Fibroblast of the conjunctiva (primary cell): ENCODE measurements at regions not wholly inside any gene's neighbourhood (a gene's known extent, or its start where the extent isn't known, plus 50 kb on each side); places are given as distances from the start of the nearest gene placed in this dataset.
"Not testable (repeated sequence)": the region's sequence is repeated elsewhere in the genome, so short reads cannot be mapped to it uniquely, and the experiment has no call there.

Experiments
- DNase-seq: peaks from one replicate; pipeline ENCODE4 v3.0.0-alpha.2; 2010; ENCODE audit warnings: low read depth

DNA sequence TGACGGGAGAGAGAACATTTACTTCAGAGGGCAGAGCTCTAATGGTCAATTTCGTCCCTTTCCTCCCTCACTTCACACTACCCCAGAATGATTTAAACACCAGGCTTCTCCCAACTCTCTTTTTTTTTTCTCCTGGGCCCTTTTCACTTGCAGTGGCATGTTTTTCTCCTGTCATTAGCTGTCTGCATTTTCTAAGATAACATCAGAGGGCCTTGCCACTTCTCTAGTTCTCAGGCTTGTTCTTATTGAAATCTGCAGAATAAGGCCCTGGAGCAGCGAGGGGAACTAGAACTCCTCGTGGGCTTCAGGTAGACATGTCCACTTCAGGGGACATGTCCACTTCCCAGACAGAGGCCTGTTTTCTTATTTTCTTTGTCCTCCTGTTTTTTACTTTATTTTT, 514.4 kb upstream of the TBL1XR1 start:
- DNase-seq, result no peak

DNA sequence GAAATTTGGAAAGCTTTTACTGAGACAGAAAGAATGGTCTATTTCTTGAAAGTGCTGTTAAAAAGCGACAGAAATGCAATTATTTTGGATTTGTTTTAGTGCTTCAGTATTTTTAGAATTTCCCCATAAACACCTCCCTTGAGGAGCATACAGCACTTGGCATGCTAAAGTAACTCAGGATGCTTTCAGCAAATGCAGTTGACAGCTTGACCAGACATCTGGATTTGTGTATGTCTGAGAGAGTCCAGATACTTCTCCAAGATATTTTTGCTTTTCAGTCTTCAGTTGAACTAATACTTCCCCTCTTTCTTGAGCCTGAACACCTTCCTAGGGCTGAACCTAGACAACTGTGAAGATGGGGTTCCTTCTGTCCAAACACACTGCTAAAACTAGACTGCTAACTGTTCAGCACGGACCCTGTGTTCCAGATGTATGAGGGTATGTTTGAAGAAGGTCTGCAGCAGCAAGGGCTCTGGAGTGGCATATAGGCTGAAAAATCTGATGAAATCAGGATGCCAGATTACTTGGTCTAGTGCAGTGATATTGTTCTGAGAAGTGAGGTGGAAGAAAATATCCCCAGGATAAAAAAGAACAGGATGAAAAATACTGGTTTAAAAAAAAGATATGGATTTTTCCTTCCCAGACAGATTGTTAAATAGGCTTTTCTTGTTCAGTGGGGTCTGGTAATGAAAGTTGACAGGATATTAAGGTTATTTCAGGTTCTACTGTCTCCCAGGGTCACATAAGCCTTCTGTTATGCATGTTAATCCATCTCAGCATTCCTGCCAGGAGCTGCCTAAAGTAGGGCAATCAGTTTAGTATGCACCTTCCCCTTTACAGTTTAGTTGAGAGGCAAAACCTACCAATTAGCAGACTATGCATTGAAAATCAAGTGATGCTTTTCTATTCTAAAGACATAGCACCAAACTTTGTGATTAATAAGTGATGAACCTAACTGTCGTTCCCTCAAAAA, 516.9 kb upstream of the TBL1XR1 start:
- DNase-seq, result no peak

DNA sequence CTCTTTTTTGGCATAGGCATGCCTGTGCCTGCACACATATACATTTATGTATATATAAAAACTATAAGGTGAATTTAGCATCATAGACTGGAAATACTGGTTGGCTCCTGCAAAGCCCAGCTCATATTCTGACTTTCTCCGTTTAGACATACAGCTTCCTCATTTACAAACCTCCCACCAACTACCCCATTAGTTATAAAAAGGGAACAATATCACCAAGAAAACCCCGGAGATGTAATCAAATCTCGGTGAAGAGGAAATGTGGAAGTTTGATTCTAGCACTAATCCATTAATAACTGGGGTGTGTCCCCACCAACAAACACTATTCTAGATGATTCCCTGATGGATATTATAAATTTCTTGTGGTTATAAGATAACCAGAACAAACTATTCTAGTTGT, 517.7 kb upstream of the TBL1XR1 start:
- no peak for DNase-seq

DNA sequence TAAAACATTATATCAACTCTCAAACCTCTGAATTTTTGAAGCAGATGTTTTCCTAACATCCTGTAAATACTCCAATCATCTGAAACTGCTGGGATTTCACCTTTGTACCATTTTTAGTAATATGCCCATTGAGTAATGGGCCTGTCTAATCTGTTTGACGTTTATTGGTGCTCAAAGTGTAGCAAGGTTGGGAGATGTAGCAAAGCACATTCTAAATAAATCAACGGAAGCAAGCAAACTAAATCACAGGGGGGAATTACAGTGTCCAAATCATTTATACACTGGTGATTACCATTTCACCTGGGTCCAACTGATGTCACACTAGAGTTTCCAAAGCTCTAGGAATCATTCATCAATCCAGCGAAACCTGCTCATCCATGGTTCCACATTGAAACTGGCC, 518.7 kb upstream of the TBL1XR1 start:
- DNase-seq, result no peak

- not testable (repeated sequence) for DNase-seq
These were observed 523.6 kb upstream of the TBL1XR1 start for GRCh38 chr3:177720927-177721326.

GRCh38 chr3:177721864-177722785, 524.8 kb upstream of the TBL1XR1 start:
- DNase-seq, result no peak

DNA sequence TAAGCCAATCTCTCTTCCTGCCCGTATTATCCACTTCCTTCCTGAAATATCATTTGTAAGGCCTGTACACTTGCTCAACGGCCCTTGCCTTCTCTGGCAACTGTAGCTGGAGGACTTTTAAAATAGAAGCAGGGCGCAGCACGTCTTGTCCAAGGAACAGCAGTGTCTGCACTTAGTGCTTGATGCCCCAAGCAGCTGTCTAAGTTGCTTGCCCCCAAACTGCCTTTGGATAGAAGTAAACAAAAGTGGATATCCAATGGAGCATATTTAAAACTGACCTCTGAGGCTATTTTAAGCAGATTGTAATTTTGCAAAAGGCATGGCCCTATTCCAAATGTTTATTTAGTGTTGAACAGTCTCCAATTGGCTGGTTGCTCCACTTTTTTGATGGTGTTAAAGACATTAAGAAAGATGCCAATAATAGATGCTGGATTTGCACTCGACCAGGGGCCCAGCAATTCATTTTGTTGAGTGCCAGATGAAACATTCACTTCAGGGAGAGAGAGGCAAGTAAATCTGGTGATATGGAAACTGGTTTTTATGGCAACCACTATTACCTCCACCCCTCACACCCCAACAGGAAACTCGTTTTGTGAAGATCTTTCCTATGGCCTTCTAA, 526.8 kb upstream of the TBL1XR1 start:
- no peak for DNase-seq

- no peak for DNase-seq
These were observed 527.9 kb upstream of the TBL1XR1 start for GRCh38 chr3:177725165-177725564.

DNA sequence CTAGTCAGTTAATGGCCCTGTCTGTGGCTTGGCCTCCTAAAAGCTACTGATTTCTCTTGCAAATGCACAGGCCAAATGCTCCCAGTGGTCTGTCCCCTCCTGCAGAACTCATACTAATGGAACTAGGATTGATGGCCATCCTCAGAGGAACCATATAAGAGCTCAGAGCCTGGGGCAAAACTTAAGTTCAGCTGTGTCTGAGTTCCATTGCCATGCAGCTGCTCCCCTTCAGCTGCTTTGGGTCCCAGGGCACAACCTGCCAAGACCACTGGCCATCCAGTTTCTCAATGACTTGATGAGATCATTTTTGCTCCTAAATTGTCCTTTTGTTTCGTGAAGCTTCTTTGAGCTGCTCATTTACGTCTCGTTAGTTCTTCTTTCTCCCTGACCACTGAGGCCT, 529.5 kb upstream of the TBL1XR1 start:
- no peak for DNase-seq

DNA sequence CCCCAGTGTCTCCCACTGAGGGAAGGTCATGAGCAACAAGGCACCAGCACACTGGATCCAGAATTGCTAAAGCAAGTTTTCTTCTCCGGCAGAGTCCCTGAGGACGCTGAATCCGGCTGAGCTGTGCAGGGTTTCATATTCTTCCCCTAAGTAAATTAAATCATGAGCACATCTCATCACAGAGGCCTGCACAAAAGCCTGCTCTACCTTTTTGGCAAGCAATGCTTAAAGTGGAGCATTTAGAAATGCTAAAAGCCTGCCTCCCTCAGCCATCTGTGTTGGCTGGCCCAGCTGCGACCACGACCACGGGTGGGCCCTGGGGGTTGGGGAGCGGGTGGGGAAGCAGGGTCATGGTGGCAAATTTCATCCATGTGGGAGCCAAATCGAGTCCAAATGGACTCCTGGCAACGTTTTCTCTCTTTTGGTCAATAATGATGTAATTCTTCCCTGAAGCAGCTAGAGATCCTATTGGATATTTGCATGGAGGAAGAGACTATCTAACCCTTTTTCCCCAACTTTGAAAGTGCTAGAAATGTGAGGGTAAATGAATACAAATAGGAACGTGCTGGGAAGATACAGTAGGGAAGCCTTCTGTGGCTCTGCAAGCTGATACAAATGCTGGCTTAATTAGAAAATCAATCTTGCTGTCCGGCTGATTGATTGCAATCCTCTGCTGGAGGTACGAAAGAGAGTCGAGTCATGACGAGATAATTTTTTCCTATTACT, 532.8 kb upstream of the TBL1XR1 start:
- DNase-seq, result peak; percentile 88

- no peak for DNase-seq
These were observed 533.5 kb upstream of the TBL1XR1 start for GRCh38 chr3:177730814-177731213.

GRCh38 chr3:177731644-177732268, 534.5 kb upstream of the TBL1XR1 start:
- peak; percentile 89 for DNase-seq

- DNase-seq, result no peak
These were observed 536.0 kb upstream of the TBL1XR1 start for GRCh38 chr3:177733233-177733632.

DNA sequence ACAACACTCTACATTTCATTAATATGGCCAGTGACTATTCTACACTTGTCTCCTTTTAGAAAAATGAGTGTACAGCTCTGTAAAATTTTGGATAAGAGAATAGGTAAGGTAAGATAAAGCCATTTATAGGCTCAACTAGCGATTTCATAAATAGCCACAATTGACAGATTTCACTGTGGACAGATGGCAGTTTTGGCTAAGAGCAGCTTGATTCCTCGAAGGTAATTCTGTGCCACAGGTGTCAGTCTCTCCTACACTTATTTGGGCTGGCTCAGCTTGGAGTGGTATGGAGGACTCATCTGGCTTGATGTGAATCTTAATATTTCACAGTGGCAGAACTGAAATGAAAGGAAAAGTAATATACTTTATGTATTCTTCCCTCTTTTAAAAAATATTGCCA, 536.7 kb upstream of the TBL1XR1 start:
- DNase-seq, result no peak

DNA sequence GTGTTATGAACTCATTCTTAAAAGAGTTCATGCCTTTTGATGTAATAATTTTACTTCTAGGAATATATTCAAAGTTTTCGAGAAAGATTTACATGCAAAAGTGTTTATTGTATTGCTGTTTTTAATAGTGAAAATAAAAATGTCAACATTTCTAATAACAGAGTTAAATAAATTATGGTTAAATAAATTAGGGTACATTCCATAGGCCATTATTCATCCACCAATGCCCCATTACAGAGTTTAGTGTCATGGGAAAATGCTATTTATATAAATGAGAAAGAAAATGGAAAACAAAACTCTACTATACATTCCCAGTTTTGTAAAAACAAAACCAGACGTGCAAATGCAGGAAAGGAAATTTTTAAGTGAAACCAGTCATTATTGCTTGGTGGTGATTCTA, 538.1 kb upstream of the TBL1XR1 start:
- no peak for DNase-seq

DNA sequence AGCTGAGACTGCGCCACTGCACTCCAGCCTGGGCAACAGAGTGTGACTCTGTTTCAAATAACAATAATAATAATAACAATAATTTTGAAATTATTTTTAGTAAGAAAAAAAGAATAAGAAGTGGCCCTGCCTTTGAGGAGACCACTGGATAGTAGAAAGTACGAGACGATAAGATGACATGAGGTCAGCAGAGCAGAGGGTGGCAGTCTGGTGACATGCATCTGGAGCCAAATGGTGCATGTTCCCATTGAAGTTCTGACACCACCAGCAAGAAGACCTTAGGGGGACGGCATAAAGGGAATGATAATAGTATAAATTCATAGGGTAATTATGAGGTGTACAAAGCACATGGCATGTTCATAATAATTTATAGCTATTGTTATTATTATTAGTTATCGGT, 542.2 kb upstream of the TBL1XR1 start:
- DNase-seq, result no peak

- DNase-seq, result no peak
These were observed 543.0 kb upstream of the TBL1XR1 start for GRCh38 chr3:177740254-177740653.

DNA sequence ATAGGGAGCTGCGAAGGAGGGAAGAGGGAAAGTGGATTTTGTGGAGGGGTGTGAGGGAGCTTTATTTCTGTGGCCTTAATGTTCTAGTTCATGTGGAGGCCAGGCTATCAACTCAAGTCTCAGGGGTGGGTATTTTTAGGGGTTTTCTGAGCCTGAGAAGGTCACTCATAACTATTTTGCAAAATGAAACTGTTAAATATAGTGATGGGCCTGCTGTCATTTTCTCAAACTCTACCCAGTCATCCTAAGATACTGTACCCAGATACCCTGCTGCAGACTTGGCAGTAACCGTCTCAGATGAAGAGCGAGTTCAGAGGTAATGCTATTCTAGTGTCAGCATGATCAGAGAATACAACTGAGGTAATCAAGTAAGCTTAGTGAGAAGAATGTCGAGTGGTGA, 545.0 kb upstream of the TBL1XR1 start:
- no peak for DNase-seq

DNA sequence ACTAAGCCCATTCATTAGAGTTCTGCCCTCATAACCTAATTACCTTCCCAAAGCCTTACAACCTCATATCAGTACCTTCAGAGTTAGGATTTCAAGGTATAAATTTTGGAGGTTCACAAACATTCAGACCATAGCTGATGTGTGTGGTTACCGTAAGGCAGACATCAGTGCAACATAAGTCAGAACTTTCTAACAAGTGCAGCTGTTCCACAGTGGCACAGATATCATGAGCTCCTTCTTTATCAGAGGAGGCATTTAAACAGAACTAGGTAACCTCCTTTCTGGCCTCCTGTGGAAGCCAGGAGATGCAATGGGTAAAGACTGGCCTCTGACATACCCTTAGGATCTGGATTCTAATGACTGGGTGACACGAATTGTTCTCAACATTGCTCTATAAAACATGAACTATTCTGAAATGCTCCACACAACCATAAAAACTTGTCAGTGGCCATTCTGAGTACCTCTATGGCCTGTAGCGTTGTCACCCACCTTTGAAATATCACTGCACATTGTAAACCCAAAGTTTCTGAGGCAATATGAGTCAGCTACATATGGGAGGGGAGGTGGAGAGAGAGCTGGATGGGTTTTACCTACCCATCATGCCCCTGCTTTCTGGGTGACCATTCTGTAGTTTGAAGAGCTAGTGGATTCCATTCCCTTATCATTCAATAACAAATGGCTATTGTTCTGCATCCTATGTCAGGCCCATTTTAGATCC, 546.0 kb upstream of the TBL1XR1 start:
- no peak for DNase-seq

GRCh38 chr3:177744873-177745606, 547.8 kb upstream of the TBL1XR1 start:
- DNase-seq, result no peak
